GM19324 (cell line): ENCODE measurements at regions not wholly inside any gene's neighbourhood (a gene's known extent, or its start where the extent isn't known, plus 50 kb on each side); places are given as distances from the start of the nearest gene placed in this dataset.
"Not testable (repeated sequence)": the region's sequence is repeated elsewhere in the genome, so short reads cannot be mapped to it uniquely, and the experiment has no call there.

ENCODE experiments used
- ATAC-seq: cut with Tn5 transposase; IDR thresholded peaks from one replicate; pipeline ENCODE4 v1.9.1; 2021; ENCODE audit warnings: mild to moderate bottlenecking, moderate library complexity; ENCODE audit not compliant: unreplicated experiment, low FRiP score

DNA sequence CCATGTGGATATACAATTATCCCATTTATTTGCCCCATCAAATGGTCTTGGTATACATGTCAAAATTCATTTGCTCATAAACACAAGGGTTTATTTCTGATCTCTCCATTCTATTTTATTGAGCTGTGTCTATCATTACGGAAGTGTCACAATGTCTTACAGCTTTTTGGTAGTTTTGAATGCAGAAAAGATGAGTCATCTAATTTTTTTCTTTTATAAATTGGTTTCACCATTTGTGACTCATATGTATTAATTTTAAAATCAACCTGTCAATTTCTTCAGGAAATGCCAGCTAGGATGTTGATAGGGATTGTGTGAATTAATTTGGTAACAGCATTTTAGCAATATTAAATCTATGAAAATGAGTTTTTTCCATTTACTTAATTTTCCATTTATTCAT lies 2549.4 kb downstream of the PCDH9 start:
- ATAC-seq: no peak

DNA sequence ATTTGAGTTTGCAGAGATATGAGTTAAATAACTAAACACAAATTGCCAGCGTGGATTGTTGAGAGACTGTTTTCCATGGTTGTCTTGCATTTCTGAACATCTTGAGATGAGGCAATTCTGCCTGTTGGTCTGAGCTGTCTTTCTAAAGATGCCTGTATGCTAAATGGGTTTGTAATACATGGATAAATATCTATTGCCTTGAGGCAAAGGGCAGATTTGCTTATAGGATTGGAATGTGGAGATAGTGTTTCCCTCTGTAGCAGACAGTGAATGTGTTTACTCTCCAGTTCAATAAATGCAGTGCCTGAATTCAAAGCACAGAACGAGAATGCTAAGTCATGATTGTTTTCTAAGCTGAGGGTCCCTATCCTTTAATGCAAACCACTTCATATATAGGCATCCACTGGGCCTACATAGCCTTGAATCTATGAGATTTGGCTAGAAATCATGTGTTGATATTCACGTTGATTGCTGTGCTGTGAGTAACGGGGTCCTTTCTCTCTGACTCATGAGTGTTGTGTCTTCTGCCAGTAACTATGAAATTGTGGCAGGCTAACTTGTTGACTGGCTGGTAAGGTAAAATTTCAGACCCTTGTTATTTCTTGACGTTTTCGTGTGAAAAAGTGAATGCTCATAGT lies 2554.8 kb downstream of the PCDH9 start:
- ATAC-seq: no peak

DNA sequence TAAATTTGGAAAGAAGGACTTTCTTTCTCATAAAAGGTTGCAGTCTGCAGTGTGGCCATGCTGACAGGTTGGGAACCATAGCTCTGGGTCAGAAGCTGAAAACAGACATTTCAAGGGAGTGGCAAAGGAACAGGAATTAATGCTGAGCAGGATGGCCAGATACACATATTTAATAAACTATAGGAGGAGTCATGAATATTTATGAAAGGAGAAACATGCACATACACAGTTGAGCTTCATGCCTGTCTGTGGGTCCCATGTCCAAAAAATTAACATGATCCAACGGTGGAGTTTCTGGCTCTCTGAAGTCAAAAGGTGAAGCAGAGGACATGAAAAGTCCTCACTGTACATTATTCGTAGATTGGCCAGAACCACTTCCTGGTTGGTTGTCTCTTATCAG lies 2556.0 kb downstream of the PCDH9 start:
- ATAC-seq: no peak

DNA sequence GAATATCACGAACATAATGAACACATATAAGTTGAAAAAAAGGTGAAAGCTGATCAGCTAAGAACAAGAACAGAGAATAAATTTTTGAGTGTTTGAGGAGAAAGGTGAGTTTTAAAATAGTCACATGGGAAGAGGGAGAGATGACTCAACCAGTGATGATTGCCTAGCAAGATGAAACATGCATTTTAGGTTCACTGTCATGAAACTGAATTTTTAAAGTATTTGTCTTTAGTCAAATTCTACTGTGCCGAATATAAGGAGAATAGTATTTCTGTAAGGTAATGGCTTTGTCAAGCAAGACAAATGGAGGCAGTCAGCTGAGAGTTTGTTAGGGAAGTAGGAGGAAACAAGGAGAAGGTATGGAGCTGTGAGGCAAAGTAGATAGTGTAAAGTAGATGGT lies 2557.4 kb downstream of the PCDH9 start:
- no peak for ATAC-seq

DNA sequence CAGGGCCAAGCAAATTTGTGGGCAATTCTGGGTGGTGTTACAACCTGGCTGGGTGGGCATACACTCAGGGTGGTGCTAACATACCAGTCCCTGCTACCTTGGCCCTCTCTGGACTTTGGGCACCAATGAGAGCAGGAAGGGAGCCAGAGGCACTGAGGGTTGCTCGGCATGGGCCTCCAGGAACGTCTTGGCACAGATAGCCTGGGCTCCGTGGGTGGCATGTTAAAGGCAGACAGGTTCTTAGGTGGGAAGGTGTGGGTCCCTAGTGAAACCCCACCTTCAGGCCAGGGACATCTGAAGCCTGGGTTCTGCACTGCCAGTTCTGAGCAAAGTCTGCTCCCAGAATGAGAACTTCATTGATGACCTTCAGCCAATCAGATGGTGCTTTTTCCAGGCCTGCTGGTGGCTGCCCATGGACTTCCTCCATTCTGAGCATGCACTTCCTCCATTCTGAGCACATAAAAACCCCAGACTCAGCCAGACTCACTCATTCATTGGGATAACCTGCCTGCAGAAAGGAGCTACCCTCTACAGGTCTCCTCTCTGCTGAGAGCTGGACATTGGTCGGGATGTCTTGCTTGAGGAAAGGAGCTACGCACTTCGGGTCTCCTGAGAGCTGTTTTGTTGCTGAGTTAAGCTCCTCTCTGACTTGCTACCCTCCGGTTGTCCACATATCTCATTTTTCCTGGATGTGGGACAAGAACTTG lies 2567.1 kb downstream of the PCDH9 start:
- ATAC-seq: no peak

DNA sequence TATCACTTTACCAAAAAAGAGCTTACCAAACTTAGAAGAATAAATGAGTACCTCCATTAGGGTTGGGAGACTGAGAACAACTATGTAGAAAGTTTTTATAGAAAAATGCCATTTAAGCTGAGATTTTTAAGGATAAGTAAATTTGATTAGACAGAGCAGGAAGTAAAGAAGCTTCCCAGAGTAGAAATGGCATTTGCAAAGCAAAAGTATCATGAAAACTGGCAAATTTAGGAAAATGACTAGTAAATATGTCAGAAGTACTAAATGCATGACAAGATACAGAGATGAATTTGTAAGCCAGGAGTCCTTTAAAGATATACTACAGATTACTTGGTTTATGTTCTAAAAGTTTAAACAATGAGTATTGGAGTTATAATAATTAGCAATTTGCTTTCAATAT lies 2581.8 kb downstream of the PCDH9 start:
- ATAC-seq: no peak

DNA sequence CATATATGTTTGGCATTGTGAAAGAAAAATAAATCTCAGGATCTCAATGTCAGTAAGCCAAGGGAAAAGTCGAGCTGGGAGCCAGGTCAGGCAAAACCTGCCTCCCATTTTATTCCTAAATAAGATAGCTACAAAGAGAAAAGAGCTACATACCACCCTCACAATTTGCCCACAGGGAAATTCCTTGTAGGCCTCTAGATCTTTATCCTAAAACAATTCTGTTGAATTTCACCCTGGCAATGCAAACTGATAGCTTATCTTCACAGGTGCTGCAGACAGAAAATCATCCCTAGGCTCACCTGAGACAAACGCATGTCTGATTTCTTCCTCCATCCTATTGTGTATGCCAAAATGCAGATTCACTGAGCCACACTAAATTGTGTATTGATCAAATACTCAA lies 2587.1 kb downstream of the PCDH9 start:
- no peak for ATAC-seq

DNA sequence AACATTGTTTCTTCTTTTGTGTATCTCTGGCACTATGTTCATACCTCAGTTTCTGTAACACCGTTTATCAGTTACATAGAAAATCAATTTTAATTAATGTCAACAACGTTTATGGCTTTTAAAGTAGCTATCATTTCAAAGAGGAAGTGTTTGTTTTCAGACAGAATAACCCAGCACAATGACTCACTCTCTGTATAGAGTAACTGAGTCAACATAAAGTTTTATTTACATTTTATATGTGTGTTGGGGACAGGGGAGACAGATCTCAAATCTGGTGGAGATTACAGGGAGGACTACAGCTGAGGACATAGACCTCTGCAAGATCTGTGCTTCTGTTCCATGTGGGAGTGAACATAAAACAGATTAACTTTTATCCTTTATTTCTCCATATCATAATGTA lies 2590.1 kb downstream of the PCDH9 start:
- no peak for ATAC-seq

DNA sequence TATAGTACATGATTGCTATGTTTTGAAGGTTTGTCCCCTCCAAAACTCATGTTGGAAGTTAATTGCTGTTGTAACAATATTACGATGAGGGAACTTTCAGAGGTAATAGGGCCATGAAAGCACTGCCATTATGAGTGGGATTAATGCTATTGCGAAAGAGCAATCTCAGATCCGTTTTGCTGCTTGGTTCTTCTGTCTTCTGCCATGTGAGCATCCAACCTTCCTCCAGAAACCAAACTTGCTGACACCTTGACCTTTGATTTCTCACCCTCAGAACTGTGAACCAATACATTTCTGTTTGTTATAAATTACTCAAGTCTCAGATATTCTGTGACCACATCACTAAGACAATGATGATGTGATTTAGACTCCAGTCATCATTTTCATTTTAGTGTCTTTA lies 2590.9 kb downstream of the PCDH9 start:
- no peak for ATAC-seq

DNA sequence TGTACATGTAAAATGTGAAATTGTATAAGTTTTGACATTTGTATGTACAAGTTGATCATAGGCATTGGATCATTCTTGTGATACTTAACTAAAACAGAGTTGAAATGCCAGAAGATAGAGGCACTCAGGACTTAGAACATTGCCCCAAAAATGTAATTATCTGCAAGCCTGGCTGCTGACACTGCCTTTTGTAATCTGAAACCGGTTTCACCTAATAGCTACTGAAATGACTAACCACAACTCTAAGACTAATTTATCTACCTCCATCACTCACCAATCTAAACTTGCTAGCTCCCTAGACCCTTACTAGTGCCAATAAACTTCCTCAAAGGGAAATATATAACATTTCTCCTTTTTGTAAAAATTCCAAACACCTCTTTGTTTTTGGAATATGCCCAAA lies 2596.2 kb downstream of the PCDH9 start:
- ATAC-seq: no peak

DNA sequence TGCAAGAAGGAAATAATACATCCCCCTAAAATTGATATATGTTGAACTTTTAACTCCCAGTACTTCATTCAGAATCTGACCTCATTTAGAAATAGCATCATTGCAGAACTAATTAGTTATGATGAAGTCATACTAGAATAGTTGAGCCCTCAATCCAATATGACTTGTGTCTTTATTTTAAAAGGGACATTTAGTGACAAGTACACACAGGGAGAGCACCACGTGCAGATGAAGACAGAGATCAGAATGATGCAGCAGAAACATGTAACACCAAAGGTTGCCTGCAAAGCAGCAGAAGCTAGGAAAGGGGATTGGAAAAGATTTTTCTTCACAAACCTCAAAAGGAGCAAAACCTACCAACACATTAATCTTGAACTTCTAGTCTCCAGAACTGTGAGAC lies 2602.5 kb downstream of the PCDH9 start:
- ATAC-seq: no peak

DNA sequence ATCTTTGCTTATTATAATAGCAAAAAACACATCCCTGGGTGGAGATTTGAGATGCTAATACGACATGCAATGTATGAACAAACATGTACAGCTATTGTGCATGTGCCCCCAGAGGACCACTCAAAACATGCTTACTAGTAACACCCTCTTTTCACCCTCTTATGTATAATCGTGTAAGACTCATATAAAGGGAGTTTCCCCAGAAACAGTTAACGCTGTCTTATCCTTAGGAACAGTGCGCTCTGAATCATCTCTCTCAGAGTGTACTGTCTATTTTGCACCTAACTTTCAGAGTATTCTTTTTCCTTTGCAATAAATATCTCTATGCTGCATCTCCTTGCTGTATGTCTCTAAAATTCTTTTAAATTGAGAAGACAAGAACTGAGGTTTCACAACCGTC lies 2604.0 kb downstream of the PCDH9 start:
- ATAC-seq: no peak

DNA sequence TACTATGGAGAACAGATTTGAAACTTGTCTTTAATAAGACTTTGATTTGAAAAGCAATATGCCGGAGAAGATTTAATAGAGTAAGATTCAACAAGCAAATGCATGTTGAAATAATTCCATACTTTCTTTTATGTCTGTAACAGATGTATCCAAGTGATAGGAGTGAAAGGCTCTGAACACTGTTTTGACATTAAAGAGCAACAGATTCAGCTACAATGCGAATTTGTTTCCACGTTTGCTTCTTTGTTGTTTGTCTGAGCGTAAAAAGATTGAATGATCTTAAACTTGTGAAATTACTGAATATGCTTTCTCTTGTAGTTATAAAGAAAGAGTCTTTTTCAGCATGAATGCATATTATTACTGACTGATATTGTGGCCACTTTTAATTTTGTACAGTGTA lies 2612.9 kb downstream of the PCDH9 start:
- no peak for ATAC-seq

DNA sequence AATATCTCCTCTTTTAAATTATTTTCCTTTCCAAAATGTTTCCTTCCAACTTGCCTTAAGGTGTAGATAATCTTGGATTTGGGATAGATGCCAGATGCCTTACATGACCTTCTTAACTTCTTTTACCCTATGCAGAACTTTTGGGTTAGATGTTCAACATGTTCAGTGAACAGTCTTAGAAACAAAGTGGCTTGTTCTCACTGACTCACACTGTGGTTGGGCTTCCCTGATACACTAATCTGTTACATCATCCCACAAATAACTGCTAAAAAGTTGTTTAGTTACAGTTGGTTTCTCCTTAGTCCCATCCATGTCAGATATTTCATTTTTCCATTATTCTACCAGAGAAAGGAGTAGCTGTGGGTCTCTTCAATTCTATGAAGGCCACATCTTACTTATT lies 2638.2 kb downstream of the PCDH9 start:
- no peak for ATAC-seq

DNA sequence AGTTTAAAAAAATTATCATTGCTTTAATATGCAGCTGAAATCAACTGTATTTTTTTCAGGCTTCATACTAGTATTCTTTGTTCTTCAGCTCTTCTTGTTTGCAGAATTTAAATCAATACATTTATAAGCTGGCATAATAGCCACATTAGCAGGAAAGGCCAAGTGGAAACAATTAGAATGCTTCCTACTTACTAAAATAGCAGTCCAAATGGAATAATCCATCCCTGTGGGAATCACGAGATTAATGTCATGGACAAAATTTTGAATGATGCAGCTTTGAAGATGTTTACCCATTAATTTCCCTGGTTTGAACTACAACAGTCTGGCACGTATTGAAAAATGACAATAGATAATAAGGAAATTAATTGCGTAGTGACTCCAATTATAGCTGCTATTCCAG lies 2650.8 kb downstream of the PCDH9 start:
- ATAC-seq: no peak

DNA sequence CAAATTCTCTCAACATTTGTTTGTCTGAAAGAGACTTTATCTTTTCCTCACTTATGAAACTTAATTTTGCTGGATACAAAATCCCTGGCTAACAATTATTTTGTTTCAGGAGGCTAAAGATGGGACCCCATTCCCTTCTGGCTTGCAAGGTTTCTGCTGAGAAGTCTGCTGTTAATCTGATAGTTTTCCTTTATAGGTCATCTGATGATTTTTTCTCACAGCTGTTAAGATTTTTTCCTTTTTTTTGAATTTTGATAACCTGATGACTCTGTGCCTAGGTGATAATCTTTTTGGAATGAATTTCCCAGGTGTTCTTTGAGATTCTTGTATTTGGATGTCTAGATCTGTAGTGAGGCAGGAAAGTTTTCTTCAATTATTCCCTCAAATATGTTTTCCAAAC lies 2661.4 kb downstream of the PCDH9 start:
- no peak for ATAC-seq

DNA sequence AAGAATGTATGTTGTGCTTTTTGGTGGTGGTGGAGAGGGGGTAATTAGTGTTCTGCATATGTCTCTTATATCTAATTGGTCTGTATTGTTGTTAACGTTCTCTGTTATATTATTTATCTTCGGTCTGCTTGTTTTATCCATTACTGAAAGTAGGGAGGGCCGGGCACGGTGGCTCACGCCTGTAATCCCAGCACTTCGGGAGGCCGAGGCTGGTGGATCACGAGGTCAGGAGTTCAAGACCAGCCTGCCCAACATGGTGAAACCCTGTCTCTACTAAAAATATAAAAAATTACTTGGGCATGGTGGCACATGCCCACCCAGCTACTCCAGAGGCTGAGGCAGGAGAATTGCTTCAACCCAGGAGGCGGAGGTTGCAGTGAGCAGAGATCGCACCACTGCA lies 2672.1 kb downstream of the PCDH9 start:
- not testable (repeated sequence) for ATAC-seq

DNA sequence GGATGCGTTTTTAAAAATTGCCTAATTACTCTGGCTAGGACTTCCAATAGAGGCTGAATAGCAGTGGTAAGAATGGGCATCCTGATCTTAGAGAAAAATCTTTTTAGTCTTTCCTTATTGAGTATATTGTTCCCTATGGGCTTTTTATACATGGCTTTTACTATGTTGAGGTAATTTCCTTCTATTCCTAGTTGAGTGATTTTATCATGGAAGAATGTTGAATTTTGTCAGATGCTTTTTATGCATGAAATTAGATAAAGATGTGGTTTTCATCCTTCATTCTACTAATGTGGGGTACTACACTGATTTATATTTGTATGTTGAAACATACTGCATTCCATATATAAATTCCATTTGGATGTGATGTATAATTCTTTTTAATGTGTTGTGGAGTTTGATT lies 2673.8 kb downstream of the PCDH9 start:
- ATAC-seq: no peak

DNA sequence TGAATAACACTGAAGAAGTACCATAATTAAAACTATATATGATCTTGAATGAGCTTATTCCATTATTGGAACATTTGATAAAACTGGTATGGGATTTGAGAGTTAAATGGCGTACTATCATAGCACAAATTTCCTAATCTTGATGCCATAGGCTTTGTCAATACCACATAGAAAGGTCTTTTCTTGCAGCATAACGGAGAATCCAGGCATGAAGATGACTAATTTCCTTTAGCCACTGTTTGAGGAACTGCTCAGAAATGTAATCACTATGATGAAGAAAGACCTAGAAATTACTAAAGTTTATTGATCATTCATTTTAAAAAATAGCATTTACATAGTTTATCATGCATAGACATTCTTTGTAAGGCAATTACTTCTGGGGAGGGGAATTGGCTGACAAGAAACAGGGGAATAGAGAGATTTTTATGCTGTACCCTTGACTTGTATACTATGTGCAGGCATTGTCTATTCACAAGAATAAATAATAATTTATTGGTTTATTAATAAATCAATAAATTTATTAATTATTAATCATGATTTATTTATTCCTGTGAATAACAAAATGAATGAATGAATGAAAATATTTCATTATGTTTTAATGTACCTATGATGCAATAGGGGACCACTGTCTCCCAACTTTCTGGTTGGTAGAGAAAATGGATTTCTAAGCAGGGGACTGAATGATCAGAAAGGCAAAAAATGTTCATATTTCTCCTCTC lies 2676.6 kb downstream of the PCDH9 start:
- no peak for ATAC-seq

DNA sequence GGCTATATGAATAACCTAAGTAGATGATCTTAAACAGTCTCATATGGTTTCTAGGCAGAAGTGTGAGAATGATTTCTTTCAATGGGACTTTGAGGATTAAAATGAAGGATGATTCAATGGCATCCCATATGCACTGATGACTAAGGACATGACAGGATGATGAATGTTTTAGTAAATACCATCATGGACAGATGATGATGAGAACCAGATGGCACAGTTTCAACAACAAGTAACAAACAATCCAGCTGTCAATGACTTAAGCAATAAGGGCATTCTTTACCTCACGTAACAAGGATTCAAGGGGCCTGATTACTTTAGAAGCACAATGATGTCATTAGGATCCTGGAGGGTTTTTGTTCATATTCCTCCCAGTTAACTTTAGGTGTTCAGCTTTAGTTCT lies 2678.4 kb downstream of the PCDH9 start:
- no peak for ATAC-seq

DNA sequence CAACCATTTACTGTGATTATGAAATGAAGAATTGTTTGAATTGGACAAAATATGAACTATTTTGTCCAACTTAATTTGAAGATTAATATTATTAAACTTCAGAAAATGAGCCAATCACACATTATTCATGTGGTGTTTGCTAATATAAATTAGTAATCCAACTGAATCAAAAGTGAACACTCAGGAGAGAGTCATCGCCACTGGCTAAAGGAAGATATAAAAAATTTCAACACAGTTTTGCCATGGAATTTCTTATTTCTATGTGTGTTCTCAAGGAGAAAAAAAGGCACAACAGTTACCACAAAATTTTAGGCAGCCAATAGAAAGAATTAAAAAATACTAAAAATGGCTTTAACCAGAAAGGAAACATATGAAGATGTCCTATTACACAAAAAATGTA lies 2683.8 kb downstream of the PCDH9 start:
- no peak for ATAC-seq

DNA sequence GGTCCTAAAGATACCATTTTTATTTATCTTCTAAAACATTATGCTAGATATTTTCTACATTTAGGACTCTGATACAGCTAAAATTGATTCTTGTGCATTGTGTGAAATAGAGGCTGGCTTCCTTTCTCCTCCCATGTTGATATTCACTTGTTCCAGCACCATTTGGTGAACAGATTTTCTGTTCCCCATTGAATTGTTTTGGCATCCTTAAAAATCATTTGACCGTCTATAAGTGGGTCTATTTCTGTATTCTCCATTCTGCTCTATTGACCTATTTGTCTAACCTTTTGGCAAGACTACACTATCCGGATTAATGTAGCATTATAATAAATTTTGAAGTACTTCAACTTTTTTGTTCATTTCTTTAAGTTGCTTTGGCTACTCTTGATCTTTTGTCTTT lies 2689.2 kb downstream of the PCDH9 start:
- no peak for ATAC-seq
